GM21528 (cell line): ENCODE measurements at regions not wholly inside any gene's neighbourhood (a gene's known extent, or its start where the extent isn't known, plus 50 kb on each side); places are given as distances from the start of the nearest gene placed in this dataset.
"Not testable (repeated sequence)": the region's sequence is repeated elsewhere in the genome, so short reads cannot be mapped to it uniquely, and the experiment has no call there.

Experiments used
- ATAC-seq: cut with Tn5 transposase; IDR thresholded peaks from one replicate; pipeline ENCODE4 v1.9.1; 2021; ENCODE audit warnings: mild to moderate bottlenecking, moderate library complexity; ENCODE audit not compliant: unreplicated experiment, low FRiP score

- ATAC-seq: no peak
Measured at GRCh38 chr12:11535127-11535526, 114.3 kb upstream of the ETV6 start.

GRCh38 chr12:11539156-11539555 lies 110.3 kb upstream of the ETV6 start:
- ATAC-seq: no peak

GRCh38 chr12:11540156-11540555 lies 109.3 kb upstream of the ETV6 start:
- ATAC-seq: no peak

GRCh38 chr12:11540615-11541310 lies 108.7 kb upstream of the ETV6 start:
- no peak for ATAC-seq

DNA sequence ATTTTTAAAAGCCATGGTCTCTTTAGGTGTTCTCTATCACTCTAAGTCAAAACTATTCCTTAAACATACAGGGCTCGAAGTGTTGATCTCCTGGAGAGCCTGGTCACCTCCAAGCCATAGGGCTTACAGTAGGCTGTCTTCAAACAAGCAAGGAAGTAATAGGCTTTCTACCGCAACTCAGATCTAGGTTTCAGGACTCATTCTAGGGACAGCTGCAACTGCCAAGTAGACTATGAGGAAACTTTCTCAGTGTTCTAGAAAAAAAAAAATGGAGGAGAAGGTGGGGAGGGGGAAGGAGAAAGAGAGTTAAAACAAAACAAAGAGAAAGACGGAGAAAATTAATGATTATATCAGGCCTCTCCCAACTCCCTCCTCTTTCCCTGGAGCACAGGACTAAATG lies 106.9 kb upstream of the ETV6 start:
- no peak for ATAC-seq

GRCh38 chr12:11543457-11544158 lies 105.9 kb upstream of the ETV6 start:
- ATAC-seq: no peak

- peak; percentile 79 for ATAC-seq
Measured at GRCh38 chr12:11545484-11546330, 103.8 kb upstream of the ETV6 start.

DNA sequence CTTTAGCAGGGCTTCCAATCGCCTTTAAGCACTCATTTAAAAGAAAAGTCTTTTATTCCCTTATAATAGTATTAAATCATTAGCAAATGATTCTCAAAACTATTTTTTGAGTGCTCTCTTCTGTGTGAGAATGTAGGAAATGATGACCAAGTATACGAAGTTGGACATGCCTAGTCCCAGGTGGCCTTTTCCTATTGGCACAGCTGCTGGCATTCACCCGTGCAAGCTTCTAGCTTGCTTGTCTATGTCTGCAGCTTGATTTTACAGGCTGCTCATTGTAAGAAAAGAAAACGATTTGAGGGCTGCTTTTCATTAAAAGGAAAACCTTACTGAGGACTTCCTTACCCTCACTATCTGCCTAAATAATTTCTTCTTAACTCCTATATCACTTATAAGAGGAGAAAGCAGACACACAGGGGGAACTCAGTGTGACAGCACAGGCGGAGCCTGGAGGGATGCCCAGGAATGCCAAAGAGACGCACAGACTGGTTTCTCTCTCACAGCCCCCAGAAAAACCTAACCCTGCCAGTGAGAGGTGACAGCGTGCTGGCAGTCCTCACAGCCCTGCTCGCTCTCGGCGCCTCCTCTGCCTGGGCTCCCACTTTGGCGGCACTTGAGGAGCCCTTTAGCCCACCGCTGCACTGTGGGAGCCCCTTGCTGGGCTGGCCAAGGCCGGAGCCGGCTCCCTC lies 102.7 kb upstream of the ETV6 start:
- ATAC-seq: not testable (repeated sequence)

GRCh38 chr12:11547271-11547646 lies 102.2 kb upstream of the ETV6 start:
- ATAC-seq: not testable (repeated sequence)

DNA sequence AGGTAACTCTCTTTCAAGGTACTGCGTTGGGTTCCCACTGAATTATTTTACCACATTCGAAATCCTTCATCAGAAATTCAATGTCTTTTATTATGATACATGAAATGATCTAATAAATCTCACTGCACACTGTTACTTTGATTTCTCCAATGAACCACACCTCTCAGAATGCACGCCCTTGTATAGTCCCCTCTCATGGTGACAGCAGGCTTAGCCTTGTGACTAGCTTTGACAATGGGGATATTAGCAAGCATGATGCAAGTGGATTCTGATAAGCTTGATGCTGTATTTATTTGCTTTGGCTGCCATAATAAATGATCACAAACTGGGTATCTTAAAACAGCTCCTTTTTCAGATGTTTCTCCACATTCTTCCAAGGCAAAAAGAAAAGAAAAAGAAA lies 100.4 kb upstream of the ETV6 start:
- no peak for ATAC-seq

DNA sequence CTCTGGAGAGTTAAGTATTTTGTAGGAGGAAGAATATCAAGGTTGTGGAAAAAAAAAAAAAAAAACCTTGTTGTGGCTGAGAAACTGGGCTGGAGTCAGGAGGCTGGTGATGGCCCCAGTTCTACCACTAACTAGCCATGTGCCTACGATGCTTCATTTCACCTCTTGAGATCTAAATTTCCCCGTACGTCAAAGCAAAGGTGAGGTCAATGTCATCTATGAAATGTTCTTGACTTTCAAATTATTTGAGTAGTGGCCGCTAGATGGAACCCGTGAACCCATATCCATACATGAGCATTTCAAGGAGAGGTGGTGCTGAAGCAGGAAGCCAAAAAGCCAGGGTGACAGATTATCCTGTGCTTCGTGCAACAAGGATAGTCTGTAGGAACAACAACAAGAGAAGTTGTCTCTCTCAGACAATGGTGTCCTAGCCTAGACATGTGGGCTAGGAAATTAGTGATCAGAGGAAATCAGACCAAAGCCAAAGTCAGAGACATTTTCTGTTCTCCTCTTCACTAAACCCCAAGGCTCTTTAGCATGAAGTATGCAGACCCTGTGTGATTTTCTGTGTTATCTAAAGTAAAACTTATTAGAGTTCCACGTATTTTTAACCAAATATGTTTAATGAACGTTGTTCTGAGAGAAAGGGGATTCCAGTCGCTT lies 95.5 kb upstream of the ETV6 start:
- no peak for ATAC-seq

GRCh38 chr12:11555195-11555594 lies 94.3 kb upstream of the ETV6 start:
- ATAC-seq: no peak

DNA sequence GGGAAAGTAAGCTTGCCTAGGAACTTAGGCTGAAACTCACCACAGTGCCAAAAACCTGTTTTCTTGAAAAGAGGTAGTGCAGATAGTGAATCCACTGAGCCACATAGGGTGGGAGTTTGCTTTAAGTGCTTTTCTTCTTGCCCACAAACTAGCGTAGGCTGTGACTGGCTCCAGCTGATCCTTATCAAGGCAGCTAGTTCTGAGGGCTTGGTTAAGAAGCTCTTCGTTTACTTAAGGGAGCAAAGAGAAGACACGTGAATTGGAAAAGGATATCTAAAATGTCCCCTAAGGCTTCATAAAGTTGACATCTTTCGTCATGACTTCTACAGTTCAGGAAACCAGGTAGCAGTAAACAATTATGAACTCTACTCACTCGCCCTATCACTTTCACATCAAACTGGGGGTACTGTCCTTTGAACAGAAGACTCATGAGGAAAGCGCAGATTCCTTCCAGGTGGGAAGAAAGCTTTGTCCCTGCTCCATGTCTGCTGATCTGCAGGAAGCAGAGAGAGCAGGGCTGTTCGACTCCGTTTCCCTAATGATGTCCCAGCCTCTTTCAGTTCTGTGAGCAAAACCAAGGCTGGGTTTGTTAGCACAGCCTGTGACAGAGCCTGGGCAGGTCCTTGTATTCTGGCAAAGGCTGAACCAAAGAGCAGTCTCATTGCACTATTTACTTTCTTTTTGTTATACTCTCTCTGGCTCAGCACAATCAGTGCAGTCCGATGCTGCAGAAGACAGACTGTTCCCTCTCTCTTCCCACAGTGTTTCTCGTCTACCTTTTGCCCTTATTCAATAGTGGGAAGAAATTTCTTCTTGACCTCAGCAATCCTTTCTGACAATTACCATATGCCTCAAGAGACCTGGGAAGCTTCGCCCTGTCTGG lies 93.5 kb upstream of the ETV6 start:
- ATAC-seq: no peak

DNA sequence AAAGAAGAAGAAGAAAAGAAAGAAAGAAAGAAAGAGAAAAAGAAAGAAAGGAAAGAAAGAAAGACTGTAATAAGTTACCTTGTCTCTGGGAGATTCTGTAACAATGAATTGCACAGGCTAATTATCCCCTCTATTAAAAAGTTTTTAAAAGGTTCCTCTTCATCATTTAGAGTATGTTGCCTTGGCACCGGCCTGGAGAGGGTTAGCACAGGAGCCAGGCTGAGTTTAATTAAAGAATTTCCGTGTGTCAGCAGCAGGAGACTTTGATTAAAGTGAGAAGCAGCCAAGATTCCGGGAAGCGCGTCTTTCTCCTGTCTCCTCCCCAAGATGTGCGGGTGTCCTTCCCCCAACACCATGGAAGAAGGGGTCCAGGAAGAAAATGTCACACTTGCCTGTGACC lies 92.8 kb upstream of the ETV6 start:
- no peak for ATAC-seq

- no peak for ATAC-seq
Measured at GRCh38 chr12:11559626-11560340, 89.7 kb upstream of the ETV6 start.

- no peak for ATAC-seq
Measured at GRCh38 chr12:11561411-11561810, 88.1 kb upstream of the ETV6 start.

GRCh38 chr12:11563785-11564739 lies 85.4 kb upstream of the ETV6 start:
- ATAC-seq: no peak
